ENCODE measurements at regions not wholly inside any gene's neighbourhood (a gene's known extent, or its start where the extent isn't known, plus 50 kb on each side); places are given as distances from the start of the nearest gene placed in this dataset.
A peak's percentile ranks its signal among the peaks of the same experiment; 100 is the strongest.

- no peak for DNase-seq
These were observed 458.5 kb downstream of the MAT2B start for GRCh38 chr5:163963881-163964280.

- no peak for DNase-seq
These were observed 459.3 kb downstream of the MAT2B start for GRCh38 chr5:163964671-163965070.

- no peak for DNase-seq
These were observed 461.8 kb downstream of the MAT2B start for GRCh38 chr5:163967268-163967667.

- no peak for DNase-seq
These were observed 463.2 kb downstream of the MAT2B start for GRCh38 chr5:163968651-163969050.

- no peak for DNase-seq
These were observed 471.3 kb downstream of the MAT2B start for GRCh38 chr5:163976696-163977095.

- DNase-seq: no peak
These were observed 473.5 kb downstream of the MAT2B start for GRCh38 chr5:163978897-163979296.

GRCh38 chr5:163988566-163988965 is 483.1 kb downstream of the MAT2B start:
- no peak for DNase-seq

- DNase-seq: no peak
These were observed 487.7 kb downstream of the MAT2B start for GRCh38 chr5:163993126-163993525.

GRCh38 chr5:163995206-163995605 is 489.8 kb downstream of the MAT2B start:
- no peak for DNase-seq

- no peak for DNase-seq
These were observed 492.5 kb downstream of the MAT2B start for GRCh38 chr5:163997965-163998364.

GRCh38 chr5:164000241-164000640 is 494.8 kb downstream of the MAT2B start:
- no peak for DNase-seq

- no peak for DNase-seq
These were observed 495.4 kb downstream of the MAT2B start for GRCh38 chr5:164000819-164001218.

- no peak for DNase-seq
These were observed 496.8 kb downstream of the MAT2B start for GRCh38 chr5:164002214-164002613.

GRCh38 chr5:164002628-164003027 is 497.2 kb downstream of the MAT2B start:
- no peak for DNase-seq

GRCh38 chr5:164005071-164005470 is 499.7 kb downstream of the MAT2B start:
- no peak for DNase-seq

GRCh38 chr5:164007064-164007463 is 501.6 kb downstream of the MAT2B start:
- DNase-seq: no peak

- no peak for DNase-seq
These were observed 504.2 kb downstream of the MAT2B start for GRCh38 chr5:164009621-164010020.

GRCh38 chr5:164010900-164011299 is 505.5 kb downstream of the MAT2B start:
- no peak for DNase-seq

GRCh38 chr5:164012371-164012770 is 507.0 kb downstream of the MAT2B start:
- no peak for DNase-seq

- DNase-seq: peak; percentile 1
These were observed 507.8 kb downstream of the MAT2B start for GRCh38 chr5:164013077-164013670.

- no peak for DNase-seq
These were observed 514.7 kb downstream of the MAT2B start for GRCh38 chr5:164020116-164020515.

- no peak for DNase-seq
These were observed 522.3 kb downstream of the MAT2B start for GRCh38 chr5:164027738-164028137.

- no peak for DNase-seq
These were observed 532.8 kb downstream of the MAT2B start for GRCh38 chr5:164038128-164038783.

- DNase-seq: no peak
These were observed 535.7 kb downstream of the MAT2B start for GRCh38 chr5:164041105-164041504.

- no peak for DNase-seq
These were observed 543.0 kb downstream of the MAT2B start for GRCh38 chr5:164048359-164048926.

Measured in COR-L47 (cell line).